HG03520 (cell line): ENCODE measurements at regions not wholly inside any gene's neighbourhood (a gene's known extent, or its start where the extent isn't known, plus 50 kb on each side); places are given as distances from the start of the nearest gene placed in this dataset.

Source experiments
- ATAC-seq: cut with Tn5 transposase; IDR thresholded peaks from one replicate; pipeline ENCODE4 v1.9.1; 2021; ENCODE audit warnings: mild to moderate bottlenecking, moderate library complexity; ENCODE audit not compliant: unreplicated experiment

DNA sequence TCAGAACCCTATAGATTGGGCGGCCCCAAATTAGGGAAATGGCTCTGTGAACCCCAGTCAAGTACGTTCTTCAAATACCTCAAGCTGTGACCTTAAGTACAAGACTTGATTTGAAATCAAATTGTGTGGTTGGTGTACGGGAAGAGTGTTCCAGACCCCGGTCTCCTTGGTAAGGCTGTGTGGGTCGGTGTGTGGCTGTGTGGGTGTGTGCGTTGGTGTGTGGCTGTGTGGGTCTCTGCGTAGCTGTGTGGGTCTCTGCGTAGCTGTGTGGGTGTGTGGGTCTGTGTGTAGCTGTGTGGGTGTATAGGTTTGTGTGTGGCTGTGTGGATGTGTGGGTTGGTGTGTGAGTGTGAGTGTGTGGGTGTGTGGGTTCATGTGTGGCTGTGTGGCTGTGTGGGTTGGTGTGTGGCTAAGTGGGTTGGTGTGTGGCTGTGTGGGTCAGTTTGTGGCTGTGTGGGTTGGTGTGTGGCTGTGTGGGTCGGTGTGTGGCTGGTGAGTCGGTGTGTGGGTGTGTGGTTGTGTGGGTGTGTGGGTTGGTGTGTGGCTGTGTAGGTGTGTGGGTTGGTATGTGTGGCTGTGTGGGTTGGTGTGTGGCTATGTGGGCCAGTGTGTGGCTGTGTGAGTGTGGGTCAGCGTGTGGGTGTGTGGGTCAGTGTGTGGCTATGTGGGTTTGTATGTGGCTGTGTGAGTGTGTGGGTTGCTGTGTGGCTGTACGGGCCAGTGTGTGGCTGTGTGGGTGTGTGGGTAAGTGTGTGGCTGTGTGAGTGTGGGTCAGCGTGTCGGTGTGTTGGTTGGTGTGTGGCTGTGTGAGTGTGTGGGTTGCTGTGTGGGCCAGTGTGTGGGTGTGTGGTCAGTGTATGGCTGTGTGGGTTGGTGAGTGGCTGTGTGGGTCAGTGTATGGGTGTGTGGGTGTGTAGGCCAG, 238.7 kb upstream of the ZFHX3 start:
- no peak for ATAC-seq

GRCh38 chr16:73285436-73286201, 237.7 kb upstream of the ZFHX3 start:
- ATAC-seq: no peak

DNA sequence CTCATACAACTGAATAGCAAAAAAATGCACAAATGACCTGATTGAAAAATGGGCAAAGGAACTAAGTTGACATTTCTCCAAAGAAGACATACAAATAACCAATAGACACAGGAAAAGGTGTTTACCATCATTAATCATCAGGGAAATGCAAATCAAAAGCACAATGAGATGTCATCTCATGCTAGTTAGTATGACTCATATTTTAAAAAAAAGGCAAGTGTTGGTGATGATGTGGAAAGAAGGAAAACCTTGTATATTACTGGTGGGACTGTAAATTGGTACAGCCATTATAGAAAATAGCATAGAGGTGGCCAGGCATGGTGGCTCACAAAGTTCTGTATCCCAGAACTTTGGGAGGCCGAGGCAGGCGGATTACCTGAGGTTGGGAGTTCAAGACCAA, 232.5 kb upstream of the ZFHX3 start:
- ATAC-seq: no peak

DNA sequence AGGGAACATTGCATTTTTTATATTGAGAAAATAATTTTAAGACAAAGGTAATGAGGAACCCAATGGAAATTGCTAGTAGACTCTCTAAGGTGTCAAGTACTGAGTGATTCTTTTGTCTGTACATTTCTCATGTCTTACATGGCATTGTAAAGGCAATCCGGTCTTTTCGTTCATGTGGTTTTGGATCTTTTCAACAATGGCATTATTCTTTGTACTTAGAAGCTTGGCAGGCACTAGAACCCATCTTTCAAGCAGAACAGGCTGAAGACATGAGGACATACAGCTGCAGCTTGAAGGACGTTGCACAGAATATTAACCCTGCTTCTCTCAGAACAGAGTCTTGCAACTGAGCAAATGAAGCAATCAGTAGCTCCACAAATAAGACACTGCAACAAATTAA, 231.5 kb upstream of the ZFHX3 start:
- no peak for ATAC-seq

DNA sequence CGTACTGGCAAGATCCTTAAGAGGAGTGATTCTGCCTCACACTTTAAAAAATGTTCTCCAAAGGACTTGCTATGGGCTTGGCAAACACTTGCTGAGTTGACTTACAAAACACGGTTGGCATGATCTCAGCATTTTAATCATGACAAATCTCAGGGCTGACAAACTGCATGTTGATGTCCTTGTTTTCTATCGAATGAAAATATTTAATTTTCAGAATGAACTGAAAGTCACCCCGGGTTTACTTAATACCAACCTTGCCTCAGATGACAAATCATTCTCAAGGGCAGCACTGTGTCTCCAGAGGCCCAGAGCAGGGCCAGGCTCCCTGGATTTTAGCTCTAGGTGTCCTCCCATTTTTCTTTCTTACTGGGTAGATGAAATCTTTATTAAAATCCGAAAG, 229.1 kb upstream of the ZFHX3 start:
- ATAC-seq: no peak

DNA sequence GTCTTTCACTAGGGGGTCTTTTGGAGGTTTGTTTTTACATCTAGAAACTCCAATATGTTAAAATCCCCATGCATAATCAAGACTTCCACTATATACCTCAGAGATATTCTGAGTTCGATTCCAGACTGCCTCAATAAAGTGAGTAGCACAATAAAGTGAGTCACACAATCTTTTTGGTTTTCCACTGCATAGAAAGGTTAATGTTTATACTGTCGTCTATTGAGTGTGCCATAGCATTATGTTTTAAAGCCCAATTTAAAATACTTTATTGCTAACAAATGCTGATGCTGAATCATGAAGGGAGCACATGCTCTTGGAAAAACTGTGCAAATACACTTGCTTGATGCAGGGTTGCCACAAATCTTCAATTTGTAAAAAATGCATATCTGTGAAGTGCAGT, 227.5 kb upstream of the ZFHX3 start:
- ATAC-seq: no peak

DNA sequence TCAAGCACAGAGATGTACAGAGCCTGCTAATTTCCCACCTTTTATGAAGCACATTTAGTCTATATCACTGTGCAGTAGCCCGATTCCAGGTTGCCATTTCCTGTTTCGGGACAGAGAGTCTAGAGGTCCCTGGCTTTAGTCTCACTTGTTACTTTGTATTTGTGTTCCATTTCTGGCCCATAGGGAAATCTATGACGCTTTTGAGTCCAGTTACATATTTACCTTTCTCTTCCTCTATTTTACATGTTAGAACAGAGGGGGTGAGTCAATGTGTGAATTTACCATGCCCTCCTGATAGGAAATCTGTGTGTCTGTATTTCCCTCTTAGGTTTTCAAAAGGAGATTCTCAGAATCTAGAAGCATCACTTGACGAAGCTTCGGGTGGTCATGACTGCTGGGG, 227.1 kb upstream of the ZFHX3 start:
- ATAC-seq: no peak

DNA sequence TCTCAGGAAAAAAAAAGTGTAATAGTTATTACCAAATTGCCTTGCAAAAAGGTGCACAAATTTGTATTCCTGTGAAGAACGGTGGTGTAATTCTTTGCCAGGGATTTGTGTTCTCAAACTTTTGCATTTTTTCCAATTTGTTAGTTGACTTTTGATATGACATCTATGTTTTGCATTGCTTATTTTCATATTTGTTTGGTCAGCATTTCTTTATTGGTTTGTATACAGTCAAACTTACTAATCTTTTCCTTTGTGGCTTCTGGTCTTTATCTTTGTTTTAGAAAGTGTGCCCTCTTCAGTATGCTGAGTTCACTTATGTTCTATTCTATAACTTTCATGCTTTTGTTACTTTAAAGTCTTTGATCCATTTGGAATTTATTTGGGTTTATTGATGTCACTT, 226.2 kb upstream of the ZFHX3 start:
- ATAC-seq: no peak

- ATAC-seq: no peak
Observed at GRCh38 chr16:73268366-73268993, 220.6 kb upstream of the ZFHX3 start.

- ATAC-seq: no peak
Observed at GRCh38 chr16:73265935-73266334, 218.0 kb upstream of the ZFHX3 start.

- ATAC-seq: no peak
Observed at GRCh38 chr16:73265124-73265837, 217.4 kb upstream of the ZFHX3 start.

DNA sequence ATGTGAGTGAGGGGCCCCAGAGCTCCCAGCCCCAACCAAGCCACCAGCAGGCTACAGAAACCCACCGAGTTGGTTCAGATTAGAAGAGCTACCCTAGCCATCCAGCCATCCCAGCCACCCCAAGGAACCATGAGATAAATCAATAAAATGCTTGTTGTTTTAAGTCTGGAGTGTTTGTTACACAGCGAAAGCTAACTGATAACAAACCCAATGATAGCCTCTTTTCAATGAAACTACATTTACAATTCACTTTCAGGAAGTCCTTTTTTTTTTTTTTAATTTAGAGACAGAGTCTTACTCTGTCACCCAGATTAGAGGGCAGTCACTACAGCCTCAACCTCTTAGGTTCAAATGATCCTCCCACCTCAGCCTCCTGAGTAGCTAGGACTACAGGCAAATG, 215.0 kb upstream of the ZFHX3 start:
- no peak for ATAC-seq

DNA sequence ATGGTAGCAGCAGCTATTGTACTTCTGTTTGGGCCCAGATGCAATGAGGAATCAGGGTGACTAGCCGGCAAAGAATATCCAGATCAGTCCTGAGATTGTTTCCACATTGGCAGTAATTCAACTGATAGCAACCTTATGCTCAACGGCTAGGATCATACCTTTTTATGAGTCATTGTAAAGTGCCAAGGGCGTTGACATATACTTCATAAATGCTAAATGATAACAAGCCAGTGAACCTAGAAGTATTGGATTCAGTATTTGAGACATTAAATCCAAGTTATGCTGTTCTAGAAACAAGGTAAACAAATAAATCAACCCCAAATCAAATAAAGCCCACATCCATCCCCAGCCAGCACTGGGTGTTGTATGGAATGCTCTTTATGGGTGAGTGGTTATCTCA, 207.1 kb upstream of the ZFHX3 start:
- ATAC-seq: no peak

- ATAC-seq: no peak
Observed at GRCh38 chr16:73253922-73254480, 206.1 kb upstream of the ZFHX3 start.

DNA sequence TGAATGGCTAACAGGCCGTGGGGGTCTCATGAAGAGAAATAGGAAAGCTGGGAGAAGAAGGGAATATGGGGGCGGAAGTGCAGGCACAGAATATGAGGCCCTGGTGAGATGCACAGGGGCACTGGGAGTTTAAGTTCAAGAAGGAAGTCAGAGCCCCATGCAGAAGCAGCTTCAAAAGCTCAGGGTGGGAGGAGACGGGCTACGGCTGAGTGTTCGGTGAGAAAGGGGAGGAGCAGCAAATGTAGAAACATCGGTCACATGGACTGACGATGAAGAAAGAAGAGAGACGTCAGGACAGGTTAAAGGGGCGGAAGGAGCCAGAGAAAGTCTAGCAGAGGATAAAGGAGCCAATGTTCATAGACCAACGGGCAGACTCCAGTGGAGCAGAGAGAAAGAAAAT, 204.5 kb upstream of the ZFHX3 start:
- ATAC-seq: no peak

DNA sequence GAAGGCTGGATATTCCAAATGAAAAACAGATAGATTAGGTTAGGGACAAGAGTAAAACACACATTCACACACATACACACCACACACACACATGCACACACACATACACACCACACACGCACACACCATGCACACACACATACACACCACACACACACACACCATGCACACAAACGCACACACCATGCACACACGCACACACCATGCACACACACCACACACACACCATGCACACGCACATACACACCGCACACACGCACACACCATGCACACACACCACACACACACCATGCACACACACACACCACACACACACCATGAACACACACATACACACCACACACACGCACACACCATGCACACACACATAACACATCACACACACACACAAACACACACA, 203.7 kb upstream of the ZFHX3 start:
- no peak for ATAC-seq

- no peak for ATAC-seq
Observed at GRCh38 chr16:73248316-73248715, 200.4 kb upstream of the ZFHX3 start.

- no peak for ATAC-seq
Observed at GRCh38 chr16:73240920-73241319, 193.0 kb upstream of the ZFHX3 start.

GRCh38 chr16:73237601-73238000, 189.7 kb upstream of the ZFHX3 start:
- no peak for ATAC-seq

DNA sequence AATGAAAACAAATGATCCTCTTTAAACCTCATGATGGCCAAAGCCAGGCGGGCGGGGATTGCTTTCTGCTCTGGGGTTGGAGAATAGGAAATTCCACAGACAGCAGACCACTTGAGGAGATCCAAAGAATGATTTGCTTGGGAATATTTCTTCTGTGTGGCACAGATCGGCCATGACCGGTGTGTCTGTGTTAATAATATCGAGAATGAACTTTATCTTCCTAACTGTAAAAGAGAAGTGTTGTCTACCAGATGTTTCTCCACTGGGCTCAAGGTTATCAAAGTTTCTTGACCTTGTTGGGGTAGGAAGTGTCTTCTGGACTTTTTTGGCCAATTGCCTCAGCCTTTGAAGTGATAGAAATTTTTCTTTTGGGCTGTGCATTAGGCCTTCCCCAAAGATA, 186.6 kb upstream of the ZFHX3 start:
- ATAC-seq: no peak
